ENCODE measurements at regions not wholly inside any gene's neighbourhood (a gene's known extent, or its start where the extent isn't known, plus 50 kb on each side); places are given as distances from the start of the nearest gene placed in this dataset.

DNA sequence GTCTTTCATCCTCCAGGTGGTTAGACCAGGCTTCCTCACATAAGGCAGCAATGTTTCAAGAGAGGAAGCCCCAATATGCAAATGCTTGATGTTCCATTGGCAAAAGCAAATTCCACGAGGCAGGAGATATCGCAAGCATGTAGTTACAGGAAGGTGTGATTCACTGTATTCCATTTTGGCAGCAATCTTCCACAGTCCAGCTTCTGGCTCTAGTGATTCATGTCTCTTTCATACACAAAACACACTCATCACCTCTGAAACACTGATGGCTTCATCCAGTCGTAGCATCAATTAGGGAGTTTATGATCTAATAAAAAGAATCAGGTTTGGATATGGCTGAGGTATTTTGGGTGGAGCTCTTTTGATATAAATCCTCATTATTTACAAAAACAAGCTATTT is 552.2 kb upstream of the RIOK2 start:
- Histone ChIP-seq H3K27ac (no peak overlapping the region), H3K36me3 (no peaks in the 10 kb centered on the region), H3K27me3 (no peaks in the 10 kb centered on the region), H3K4me1 (no peaks in the 10 kb centered on the region), H3K9me3 (no peaks in the 10 kb centered on the region), H3K4me3 (replicated peaks in 1 of 3) (no peak overlapping the region)
- DNase-seq, result no peak
- intact Hi-C loops (cut with DNase I), result no loop called here
- WGBS, 2 donors, result 91 to 94% methylated on average over 3 of the region's 3 CpGs
- TF ChIP-seq POLR2A (IDR thresholded peaks at IDR 0.05), result no peak
- TF ChIP-seq, protein P1, sequence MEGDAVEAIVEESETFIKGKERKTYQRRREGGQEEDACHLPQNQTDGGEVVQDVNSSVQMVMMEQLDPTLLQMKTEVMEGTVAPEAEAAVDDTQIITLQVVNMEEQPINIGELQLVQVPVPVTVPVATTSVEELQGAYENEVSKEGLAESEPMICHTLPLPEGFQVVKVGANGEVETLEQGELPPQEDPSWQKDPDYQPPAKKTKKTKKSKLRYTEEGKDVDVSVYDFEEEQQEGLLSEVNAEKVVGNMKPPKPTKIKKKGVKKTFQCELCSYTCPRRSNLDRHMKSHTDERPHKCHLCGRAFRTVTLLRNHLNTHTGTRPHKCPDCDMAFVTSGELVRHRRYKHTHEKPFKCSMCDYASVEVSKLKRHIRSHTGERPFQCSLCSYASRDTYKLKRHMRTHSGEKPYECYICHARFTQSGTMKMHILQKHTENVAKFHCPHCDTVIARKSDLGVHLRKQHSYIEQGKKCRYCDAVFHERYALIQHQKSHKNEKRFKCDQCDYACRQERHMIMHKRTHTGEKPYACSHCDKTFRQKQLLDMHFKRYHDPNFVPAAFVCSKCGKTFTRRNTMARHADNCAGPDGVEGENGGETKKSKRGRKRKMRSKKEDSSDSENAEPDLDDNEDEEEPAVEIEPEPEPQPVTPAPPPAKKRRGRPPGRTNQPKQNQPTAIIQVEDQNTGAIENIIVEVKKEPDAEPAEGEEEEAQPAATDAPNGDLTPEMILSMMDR (IDR thresholded peaks at IDR 0.05), result no peak

DNA sequence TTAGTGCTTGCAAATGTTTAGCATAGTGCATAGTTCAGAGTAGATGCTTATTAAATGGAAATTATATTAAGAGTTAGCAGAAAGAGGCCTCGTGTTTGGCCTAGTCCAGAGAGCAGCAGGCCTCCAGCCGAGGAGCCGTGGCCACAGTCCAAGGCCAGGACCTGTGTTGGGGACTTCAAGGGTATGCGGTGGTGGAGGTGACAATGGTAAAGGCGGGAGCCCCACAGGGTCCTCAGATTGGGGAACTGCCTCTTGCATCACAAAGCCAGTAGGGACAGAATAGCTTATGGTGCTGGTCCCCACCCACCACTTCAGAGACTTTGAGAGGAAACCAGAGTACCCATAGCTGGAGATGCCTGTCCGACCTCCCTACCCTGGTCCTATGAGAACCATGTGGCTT is 554.6 kb upstream of the RIOK2 start:
- TF ChIP-seq, protein P1 (IDR thresholded peaks at IDR 0.05), result no peak
- TF ChIP-seq POLR2A (IDR thresholded peaks at IDR 0.05), result no peak
- intact Hi-C loops (cut with DNase I), result no loop called here
- no peaks in the 10 kb centered on the region for H3K9me3 ChIP-seq
- H3K36me3 ChIP-seq, result no peaks in the 10 kb centered on the region
- no peak overlapping the region for H3K4me3 ChIP-seq (replicated peaks in 1 of 3)
- 85 to 90% methylated on average over 6 of the region's 6 CpGs for WGBS, 2 donors
- H3K27ac ChIP-seq, result no peak overlapping the region
- no peaks in the 10 kb centered on the region for H3K27me3 ChIP-seq
- no peaks in the 10 kb centered on the region for H3K4me1 ChIP-seq
- DNase-seq, result no peak

DNA sequence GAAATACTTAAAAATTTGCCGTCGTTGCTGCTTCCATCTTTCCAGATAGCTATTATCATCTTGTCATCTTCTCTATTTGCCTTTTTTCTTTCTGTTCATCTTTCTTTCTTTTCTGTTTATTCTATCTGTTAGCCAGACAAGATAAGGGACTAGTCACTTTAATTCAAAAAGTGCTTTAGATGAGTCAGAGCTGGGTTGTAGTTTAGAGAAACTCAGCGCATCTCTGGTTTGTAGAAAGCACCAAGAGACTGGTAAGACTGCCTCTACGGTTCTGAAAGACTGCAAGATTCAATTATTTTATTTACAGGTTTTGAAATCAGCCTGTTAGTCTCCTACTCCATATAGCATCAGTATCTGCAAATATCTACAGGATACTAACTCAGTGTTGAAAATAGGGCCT is 562.8 kb upstream of the RIOK2 start:
- 91 to 94% methylated on average over 4 of the region's 4 CpGs for WGBS, 2 donors
- H3K4me1 ChIP-seq, result no peaks in the 10 kb centered on the region
- H3K9me3 ChIP-seq, result no peaks in the 10 kb centered on the region
- H3K27me3 ChIP-seq, result no peaks in the 10 kb centered on the region
- no peaks in the 10 kb centered on the region for H3K36me3 ChIP-seq
- intact Hi-C loops (cut with DNase I), result no loop called here
- no peak overlapping the region for H3K4me3 ChIP-seq (replicated peaks in 1 of 3)
- no peak overlapping the region for H3K27ac ChIP-seq
- DNase-seq, result no peak
- TF ChIP-seq POLR2A (IDR thresholded peaks at IDR 0.05), result no peak
- TF ChIP-seq, protein P1 (IDR thresholded peaks at IDR 0.05), result no peak

DNA sequence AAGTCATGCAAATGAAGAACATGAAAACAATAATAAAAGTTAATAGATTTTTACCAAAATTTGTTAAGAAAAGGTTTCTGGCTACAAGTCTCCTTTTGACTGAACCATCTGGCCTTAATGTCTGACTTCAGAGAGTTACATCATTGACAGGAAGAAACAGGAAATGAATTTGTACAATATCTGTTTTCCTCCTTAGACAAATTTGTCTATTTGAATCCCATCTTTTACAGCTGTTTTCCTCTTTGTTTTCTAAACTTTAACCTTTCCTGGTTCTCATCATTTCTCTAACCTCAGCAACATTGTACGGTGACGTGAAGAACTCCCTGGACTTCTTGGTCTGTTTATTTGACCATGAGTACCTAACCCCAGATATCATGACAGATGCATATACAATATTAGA is 567.5 kb upstream of the RIOK2 start:
- no peak for DNase-seq
- TF ChIP-seq, protein P1 (IDR thresholded peaks at IDR 0.05), result no peak
- no peak for TF ChIP-seq POLR2A (IDR thresholded peaks at IDR 0.05)
- Histone ChIP-seq H3K4me1 (no peaks in the 10 kb centered on the region), H3K4me3 (replicated peaks in 1 of 3) (no peak overlapping the region), H3K27me3 (no peaks in the 10 kb centered on the region), H3K36me3 (no peaks in the 10 kb centered on the region), H3K27ac (no peak overlapping the region), H3K9me3 (no peaks in the 10 kb centered on the region)
- 73 to 84% methylated on average over 2 of the region's 2 CpGs for WGBS, 2 donors
- intact Hi-C loops (cut with DNase I), result no loop called here

DNA sequence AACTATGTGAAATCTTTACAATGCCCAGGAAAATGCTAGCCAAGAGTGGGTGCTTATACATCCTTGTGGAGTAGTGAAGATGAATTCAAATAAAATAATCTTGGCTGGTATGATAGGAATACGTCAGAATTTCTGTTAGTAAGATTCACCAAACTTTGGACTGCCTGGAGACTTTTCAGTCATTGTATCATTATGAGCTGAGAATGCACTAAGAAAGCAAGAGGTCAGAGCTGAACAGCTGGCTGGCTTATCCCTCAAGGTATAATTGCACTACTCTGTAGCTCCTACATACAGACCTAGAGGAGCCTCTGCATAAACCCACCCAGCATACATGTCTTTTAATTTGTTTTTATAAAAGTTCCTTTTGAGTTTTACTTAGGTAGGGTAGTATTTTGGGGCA is 568.5 kb upstream of the RIOK2 start:
- Histone ChIP-seq H3K27me3 (no peaks in the 10 kb centered on the region), H3K4me1 (no peaks in the 10 kb centered on the region), H3K9me3 (no peaks in the 10 kb centered on the region), H3K4me3 (replicated peaks in 1 of 3) (no peak overlapping the region), H3K36me3 (no peaks in the 10 kb centered on the region), H3K27ac (no peak overlapping the region)
- no peak for TF ChIP-seq POLR2A (IDR thresholded peaks at IDR 0.05)
- TF ChIP-seq, protein P1 (IDR thresholded peaks at IDR 0.05), result no peak
- no peak for DNase-seq
- 65 to 81% methylated on average over 1 of the region's 1 CpG for WGBS, 2 donors
- intact Hi-C loops (cut with DNase I), result no loop called here
